ENCODE measurements at regions not wholly inside any gene's neighbourhood (a gene's known extent, or its start where the extent isn't known, plus 50 kb on each side); places are given as distances from the start of the nearest gene placed in this dataset.

DNA sequence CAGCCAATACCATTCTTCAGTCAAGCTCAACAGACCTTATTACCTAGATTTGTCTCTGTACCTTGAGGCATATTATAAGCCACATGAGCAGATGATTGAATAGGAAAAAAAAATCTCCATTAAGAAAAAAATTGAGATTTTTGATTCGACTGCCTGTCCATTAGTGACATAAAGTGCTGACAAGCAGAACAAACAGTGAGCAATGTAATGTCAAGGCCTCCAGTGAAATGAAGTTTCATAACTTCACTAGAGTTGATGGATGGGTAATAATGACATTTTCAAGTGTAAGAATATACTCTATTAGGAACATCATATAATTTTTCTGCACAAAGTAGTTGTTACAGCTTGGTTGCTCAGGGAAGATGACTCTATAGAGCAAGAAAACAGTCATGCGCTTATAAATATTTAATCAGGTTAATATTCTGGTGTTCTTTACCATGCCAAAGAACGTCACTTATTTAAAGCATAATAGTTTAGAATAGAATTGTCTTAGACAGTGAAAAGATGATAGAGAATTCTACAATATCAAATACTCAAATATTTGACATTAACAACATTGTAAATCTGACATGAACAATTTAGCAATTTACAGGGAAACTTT is 783.7 kb downstream of the EPHA7 start:
- no peak for TF ChIP-seq EZH2 (IDR thresholded peaks at IDR 0.05; ENCODE audit: borderline replicate concordance, low read length)
- TF ChIP-seq, protein P1, sequence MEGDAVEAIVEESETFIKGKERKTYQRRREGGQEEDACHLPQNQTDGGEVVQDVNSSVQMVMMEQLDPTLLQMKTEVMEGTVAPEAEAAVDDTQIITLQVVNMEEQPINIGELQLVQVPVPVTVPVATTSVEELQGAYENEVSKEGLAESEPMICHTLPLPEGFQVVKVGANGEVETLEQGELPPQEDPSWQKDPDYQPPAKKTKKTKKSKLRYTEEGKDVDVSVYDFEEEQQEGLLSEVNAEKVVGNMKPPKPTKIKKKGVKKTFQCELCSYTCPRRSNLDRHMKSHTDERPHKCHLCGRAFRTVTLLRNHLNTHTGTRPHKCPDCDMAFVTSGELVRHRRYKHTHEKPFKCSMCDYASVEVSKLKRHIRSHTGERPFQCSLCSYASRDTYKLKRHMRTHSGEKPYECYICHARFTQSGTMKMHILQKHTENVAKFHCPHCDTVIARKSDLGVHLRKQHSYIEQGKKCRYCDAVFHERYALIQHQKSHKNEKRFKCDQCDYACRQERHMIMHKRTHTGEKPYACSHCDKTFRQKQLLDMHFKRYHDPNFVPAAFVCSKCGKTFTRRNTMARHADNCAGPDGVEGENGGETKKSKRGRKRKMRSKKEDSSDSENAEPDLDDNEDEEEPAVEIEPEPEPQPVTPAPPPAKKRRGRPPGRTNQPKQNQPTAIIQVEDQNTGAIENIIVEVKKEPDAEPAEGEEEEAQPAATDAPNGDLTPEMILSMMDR (conservative IDR thresholded peaks at IDR 0.05 in 1 of 2, IDR thresholded peaks at IDR 0.05 in 1 of 2; ENCODE audit: extremely low read depth in 1 of 2, insufficient read depth in 1 of 2, low read depth in 1 of 2, low read length in 2 of 2), result no peak

Measured in mammary epithelial cell (primary cell).